B cell (primary cell): ENCODE measurements at regions not wholly inside any gene's neighbourhood (a gene's known extent, or its start where the extent isn't known, plus 50 kb on each side); places are given as distances from the start of the nearest gene placed in this dataset.

Source experiments
- CTCF ChIP-seq: fragments of 200-600 bp; IDR thresholded peaks from one replicate; pipeline ENCODE4 v1.8.0; 2022; ENCODE audit warnings: antibody characterized with exemption, mild to moderate bottlenecking
- EZH2 ChIP-seq: IDR thresholded peaks from 2 replicates; pipeline ENCODE4 v1.6.1; 2012; ENCODE audit warnings: borderline replicate concordance, low read depth, mild to moderate bottlenecking, moderate library complexity, low read length; ENCODE audit not compliant: insufficient read depth, poor library complexity, severe bottlenecking

GRCh38 chr11:13851691-13852090, 110.8 kb upstream of the SPON1 start:
- TF ChIP-seq CTCF (no peak), EZH2 (no peak)
